ENCODE measurements at regions not wholly inside any gene's neighbourhood (a gene's known extent, or its start where the extent isn't known, plus 50 kb on each side); places are given as distances from the start of the nearest gene placed in this dataset.

DNA sequence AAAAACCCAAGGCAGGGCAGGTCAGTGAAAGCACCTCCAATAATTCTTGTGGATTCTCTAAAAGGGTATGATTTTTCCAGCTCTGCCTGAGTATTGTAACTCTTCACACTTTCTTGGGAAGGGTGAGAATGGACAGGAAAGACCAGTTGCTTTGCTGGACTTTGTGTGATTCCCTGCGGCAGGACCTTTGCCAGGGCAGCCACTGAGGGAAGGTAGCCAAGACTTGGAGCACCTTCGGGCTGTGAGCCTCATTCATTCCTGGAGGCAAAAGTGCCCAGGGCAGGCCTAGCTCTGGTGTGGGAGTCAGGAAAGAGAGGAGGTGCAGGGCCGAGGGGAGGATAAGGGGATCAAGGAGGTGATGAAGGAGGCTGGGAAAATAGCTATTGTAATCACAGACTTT is 80.2 kb downstream of the VCPKMT start:
- TF ChIP-seq NPAS2 (CRISPR knock-in tag; IDR thresholded peaks at IDR 0.05; ENCODE audit: borderline replicate concordance) (no peak), MAFK (IDR thresholded peaks at IDR 0.05; ENCODE audit: partially characterized antibody) (no peak), RNF2 (IDR thresholded peaks at IDR 0.05; ENCODE audit: borderline replicate concordance, low read depth) (no peak), NR3C1 (IDR thresholded peaks at IDR 0.05) (no peak), EP300 (IDR thresholded peaks at IDR 0.05) (no peak), ZSCAN20 (CRISPR knock-in tag; IDR thresholded peaks at IDR 0.05) (no peak), POLR2A (IDR thresholded peaks at IDR 0.05; ENCODE audit: low read length) (no peak), HEYL (CRISPR knock-in tag; IDR thresholded peaks at IDR 0.05) (no peak), KDM5A (IDR thresholded peaks at IDR 0.05) (no peak), CBX8 (IDR thresholded peaks at IDR 0.05) (no peak), BHLHE40 (IDR thresholded peaks at IDR 0.05; ENCODE audit: low read depth, low read length) (no peak), FOSB (CRISPR knock-in tag; IDR thresholded peaks at IDR 0.05) (no peak), RAD21 (conservative IDR thresholded peaks at IDR 0.05 in 1 of 2, IDR thresholded peaks at IDR 0.05 in 1 of 2) (no peak), HOXA7 (CRISPR knock-in tag; IDR thresholded peaks at IDR 0.05) (no peak), CHD2 (IDR thresholded peaks at IDR 0.05; ENCODE audit: low read length, partially characterized antibody) (no peak), HOXB13 (CRISPR knock-in tag; IDR thresholded peaks at IDR 0.05; ENCODE audit: low read depth) (no peak), CHD4 (IDR thresholded peaks at IDR 0.05; ENCODE audit: borderline replicate concordance) (no peak), SREBF2 (IDR thresholded peaks at IDR 0.05) (no peak)
- TF ChIP-seq, protein P1, sequence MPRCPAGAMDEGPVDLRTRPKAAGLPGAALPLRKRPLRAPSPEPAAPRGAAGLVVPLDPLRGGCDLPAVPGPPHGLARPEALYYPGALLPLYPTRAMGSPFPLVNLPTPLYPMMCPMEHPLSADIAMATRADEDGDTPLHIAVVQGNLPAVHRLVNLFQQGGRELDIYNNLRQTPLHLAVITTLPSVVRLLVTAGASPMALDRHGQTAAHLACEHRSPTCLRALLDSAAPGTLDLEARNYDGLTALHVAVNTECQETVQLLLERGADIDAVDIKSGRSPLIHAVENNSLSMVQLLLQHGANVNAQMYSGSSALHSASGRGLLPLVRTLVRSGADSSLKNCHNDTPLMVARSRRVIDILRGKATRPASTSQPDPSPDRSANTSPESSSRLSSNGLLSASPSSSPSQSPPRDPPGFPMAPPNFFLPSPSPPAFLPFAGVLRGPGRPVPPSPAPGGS (IDR thresholded peaks at IDR 0.05) = no peak
- TF ChIP-seq, protein P2, sequence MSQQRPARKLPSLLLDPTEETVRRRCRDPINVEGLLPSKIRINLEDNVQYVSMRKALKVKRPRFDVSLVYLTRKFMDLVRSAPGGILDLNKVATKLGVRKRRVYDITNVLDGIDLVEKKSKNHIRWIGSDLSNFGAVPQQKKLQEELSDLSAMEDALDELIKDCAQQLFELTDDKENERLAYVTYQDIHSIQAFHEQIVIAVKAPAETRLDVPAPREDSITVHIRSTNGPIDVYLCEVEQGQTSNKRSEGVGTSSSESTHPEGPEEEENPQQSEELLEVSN (IDR thresholded peaks at IDR 0.05; ENCODE audit: borderline replicate concordance, low read depth) = no peak
- ChIA-PET POLR2A (no interaction called here), CTCF (interaction anchor here (1.0 to 2.9 kb wide), 4 partner anchors 10 to 174 kb away, joined by 3 to 12 read pairs (median 6); no protein-coding TSS in a partner anchor)
- DNase-seq (ENCODE audit: low read depth in 1 of 2, low spot score in 1 of 2) (no peak), FAIRE-seq (no peak), ATAC-seq (no peak)
- no peaks in the 10 kb centered on the region for H3K9me3 ChIP-seq
- no peak overlapping the region; a peak in 1 of 6 replicates for H3K27ac ChIP-seq
- peaks cover 31% of the 10 kb centered on the region for H3K4me1 ChIP-seq
- 92% methylated on average over 3 of the region's 3 CpGs for WGBS (ENCODE audit: missing lambda C conversion rate)
- no peak overlapping the region for H3K4me2 ChIP-seq
- H3K4me3 ChIP-seq = no peak overlapping the region

DNA sequence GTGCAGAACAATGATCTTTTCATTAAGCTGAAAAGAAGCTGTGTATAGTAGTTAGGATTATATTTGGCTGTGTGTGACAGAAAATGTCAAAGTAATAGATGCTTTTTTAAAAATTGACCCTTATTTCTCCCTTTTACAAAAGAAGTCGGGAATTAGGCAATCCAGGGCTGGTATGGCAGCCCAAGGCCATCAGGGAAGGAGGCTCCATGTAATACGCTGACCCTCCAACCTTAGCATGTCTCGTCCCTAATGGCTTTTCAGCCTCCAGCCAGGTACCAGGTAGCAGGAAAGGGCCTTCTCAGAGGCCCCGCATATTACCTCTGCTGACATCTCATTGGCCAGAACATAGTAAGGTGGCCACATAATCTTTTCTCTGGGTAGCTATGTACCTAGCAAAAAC is 79.7 kb downstream of the VCPKMT start:
- no peak for FAIRE-seq
- H3K27ac ChIP-seq = no peak overlapping the region
- no peak overlapping the region for H3K4me3 ChIP-seq
- CTCF ChIA-PET = interaction anchor here (1.0 to 2.9 kb wide), 5 partner anchors 10 to 174 kb away, joined by 3 to 12 read pairs (median 4); no protein-coding TSS in a partner anchor
- no peak for ATAC-seq
- POLR2A ChIA-PET = no interaction called here
- no peak overlapping the region for H3K4me2 ChIP-seq
- peaks cover 31% of the 10 kb centered on the region for H3K4me1 ChIP-seq
- TF ChIP-seq KDM1A (IDR thresholded peaks at IDR 0.05; ENCODE audit: low read depth) = no peak
- no peak for TF ChIP-seq CHD2 (IDR thresholded peaks at IDR 0.05; ENCODE audit: low read length, partially characterized antibody)
- no peak for TF ChIP-seq JUNB (IDR thresholded peaks at IDR 0.05)
- no peaks in the 10 kb centered on the region for H3K9me3 ChIP-seq
- 91% methylated on average over 4 of the region's 4 CpGs for WGBS (ENCODE audit: missing lambda C conversion rate)
- no peak for DNase-seq (ENCODE audit: low read depth in 1 of 2, low spot score in 1 of 2)

DNA sequence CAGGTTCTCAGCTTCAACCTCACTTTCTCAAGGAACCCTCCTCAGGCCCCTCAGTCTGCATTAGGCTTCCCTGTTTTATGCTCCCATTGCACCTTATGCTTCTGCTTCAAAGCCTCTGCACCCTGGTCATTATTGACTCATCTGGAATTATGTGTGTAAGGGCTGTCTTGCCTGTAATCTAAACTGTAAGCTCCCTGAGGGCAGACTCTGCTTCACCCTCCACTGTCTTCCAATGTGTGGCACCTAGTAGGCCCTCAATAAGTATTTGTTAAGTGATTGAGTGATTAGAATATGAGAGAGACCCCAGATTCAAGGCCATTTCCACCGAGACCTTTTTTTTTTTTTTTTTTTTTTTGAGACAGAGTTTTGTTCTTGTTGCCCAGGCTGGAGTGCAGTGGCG is 79.1 kb downstream of the VCPKMT start:
- TF ChIP-seq HOXA7 (CRISPR knock-in tag; IDR thresholded peaks at IDR 0.05) = no peak
- no peak for TF ChIP-seq POLR2A (IDR thresholded peaks at IDR 0.05; ENCODE audit: low read length)
- no peak for TF ChIP-seq SMC3 (IDR thresholded peaks at IDR 0.05)
- TF ChIP-seq, protein P3, sequence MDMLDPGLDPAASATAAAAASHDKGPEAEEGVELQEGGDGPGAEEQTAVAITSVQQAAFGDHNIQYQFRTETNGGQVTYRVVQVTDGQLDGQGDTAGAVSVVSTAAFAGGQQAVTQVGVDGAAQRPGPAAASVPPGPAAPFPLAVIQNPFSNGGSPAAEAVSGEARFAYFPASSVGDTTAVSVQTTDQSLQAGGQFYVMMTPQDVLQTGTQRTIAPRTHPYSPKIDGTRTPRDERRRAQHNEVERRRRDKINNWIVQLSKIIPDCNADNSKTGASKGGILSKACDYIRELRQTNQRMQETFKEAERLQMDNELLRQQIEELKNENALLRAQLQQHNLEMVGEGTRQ (IDR thresholded peaks at IDR 0.05) = no peak
- no peak for TF ChIP-seq NFE2L2 (conservative IDR thresholded peaks at IDR 0.05; ENCODE audit: low read length)
- no peak for TF ChIP-seq EP300 (IDR thresholded peaks at IDR 0.05)
- TF ChIP-seq NR3C1 (IDR thresholded peaks at IDR 0.05) = no peak
- TF ChIP-seq HDAC2 (IDR thresholded peaks at IDR 0.05) = no peak
- TF ChIP-seq TP53 (CRISPR knock-in tag; IDR thresholded peaks at IDR 0.05) = no peak
- TF ChIP-seq CHD2 (IDR thresholded peaks at IDR 0.05; ENCODE audit: low read length, partially characterized antibody) = no peak
- no peak for TF ChIP-seq FOXS1 (CRISPR knock-in tag; IDR thresholded peaks at IDR 0.05)
- TF ChIP-seq FOSB (CRISPR knock-in tag; IDR thresholded peaks at IDR 0.05) = no peak
- TF ChIP-seq, protein P2 (IDR thresholded peaks at IDR 0.05; ENCODE audit: borderline replicate concordance, low read depth) = no peak
- TF ChIP-seq, protein P4, sequence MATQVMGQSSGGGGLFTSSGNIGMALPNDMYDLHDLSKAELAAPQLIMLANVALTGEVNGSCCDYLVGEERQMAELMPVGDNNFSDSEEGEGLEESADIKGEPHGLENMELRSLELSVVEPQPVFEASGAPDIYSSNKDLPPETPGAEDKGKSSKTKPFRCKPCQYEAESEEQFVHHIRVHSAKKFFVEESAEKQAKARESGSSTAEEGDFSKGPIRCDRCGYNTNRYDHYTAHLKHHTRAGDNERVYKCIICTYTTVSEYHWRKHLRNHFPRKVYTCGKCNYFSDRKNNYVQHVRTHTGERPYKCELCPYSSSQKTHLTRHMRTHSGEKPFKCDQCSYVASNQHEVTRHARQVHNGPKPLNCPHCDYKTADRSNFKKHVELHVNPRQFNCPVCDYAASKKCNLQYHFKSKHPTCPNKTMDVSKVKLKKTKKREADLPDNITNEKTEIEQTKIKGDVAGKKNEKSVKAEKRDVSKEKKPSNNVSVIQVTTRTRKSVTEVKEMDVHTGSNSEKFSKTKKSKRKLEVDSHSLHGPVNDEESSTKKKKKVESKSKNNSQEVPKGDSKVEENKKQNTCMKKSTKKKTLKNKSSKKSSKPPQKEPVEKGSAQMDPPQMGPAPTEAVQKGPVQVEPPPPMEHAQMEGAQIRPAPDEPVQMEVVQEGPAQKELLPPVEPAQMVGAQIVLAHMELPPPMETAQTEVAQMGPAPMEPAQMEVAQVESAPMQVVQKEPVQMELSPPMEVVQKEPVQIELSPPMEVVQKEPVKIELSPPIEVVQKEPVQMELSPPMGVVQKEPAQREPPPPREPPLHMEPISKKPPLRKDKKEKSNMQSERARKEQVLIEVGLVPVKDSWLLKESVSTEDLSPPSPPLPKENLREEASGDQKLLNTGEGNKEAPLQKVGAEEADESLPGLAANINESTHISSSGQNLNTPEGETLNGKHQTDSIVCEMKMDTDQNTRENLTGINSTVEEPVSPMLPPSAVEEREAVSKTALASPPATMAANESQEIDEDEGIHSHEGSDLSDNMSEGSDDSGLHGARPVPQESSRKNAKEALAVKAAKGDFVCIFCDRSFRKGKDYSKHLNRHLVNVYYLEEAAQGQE (IDR thresholded peaks at IDR 0.05) = no peak
- no peak for TF ChIP-seq EHF (CRISPR knock-in tag; IDR thresholded peaks at IDR 0.05)
- no peaks in the 10 kb centered on the region for H3K9me3 ChIP-seq
- peaks cover 31% of the 10 kb centered on the region for H3K4me1 ChIP-seq
- 90% methylated on average over 2 of the region's 2 CpGs for WGBS (ENCODE audit: missing lambda C conversion rate)
- ChIA-PET POLR2A (interaction anchor here (1.9 kb wide), 1 partner anchor 14 kb away, joined by 5 read pairs; no protein-coding TSS in a partner anchor), CTCF (interaction anchor here (0.7 to 2.9 kb wide), 8 partner anchors 11 to 175 kb away, joined by 3 to 12 read pairs (median 4); no protein-coding TSS in a partner anchor)
- no peak overlapping the region for H3K4me3 ChIP-seq
- DNase-seq (ENCODE audit: low read depth in 1 of 2, low spot score in 1 of 2) (no peak), ATAC-seq (no peak), FAIRE-seq (no peak)
- no peak overlapping the region for H3K4me2 ChIP-seq
- no peak overlapping the region for H3K27ac ChIP-seq

Data from A549 (cell line).